HG03025 (cell line): ENCODE measurements at regions not wholly inside any gene's neighbourhood (a gene's known extent, or its start where the extent isn't known, plus 50 kb on each side); places are given as distances from the start of the nearest gene placed in this dataset.

ENCODE experiments used
- ATAC-seq: cut with Tn5 transposase; IDR thresholded peaks from one replicate; pipeline ENCODE4 v1.9.1; 2021; ENCODE audit warnings: mild to moderate bottlenecking, moderate library complexity; ENCODE audit not compliant: unreplicated experiment, low FRiP score

DNA sequence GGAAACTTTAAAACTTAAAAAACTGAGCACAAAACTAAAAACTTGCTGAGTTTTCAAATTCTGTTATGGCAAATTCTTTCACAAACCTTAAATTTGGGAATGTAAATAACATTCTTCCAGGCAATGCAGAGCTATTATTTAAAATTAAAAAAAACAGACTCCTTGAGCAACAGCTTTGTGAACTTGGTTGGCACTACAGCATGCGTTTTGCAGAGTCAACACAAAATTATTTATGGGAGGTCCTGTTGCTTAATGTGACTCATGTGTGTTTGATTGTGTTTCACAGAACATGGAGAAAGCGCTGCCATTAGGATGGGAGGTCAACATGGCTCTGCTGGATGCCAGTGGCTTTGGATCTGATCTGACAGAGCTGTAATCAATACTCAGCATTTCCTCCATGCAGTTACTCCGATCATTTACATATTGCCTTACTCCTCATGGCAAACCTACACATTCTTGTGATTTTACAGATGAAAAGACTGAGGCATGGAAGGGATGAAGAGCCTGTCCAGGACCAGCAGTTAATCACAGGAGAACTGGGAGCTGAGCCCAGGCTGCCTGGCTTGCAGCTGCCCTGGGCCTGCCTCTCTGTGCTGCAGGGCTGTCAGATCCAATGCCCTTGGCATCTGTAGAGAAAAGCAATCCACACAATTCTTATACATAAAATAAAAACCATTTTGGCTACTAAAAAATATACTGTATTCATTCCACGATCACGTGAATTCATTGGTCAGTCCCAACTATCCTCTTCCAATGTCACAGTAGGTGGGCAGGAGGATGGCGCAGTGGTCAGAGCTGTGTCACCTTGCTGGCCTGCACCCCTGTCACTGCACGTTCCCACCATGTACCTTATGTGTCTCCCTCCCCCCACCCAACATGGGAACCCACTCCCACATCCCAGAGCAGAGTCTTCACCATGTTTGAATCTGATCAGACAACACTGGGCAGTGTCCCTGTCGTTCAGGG lies 200.9 kb downstream of the CXCL12 start:
- ATAC-seq, result no peak

DNA sequence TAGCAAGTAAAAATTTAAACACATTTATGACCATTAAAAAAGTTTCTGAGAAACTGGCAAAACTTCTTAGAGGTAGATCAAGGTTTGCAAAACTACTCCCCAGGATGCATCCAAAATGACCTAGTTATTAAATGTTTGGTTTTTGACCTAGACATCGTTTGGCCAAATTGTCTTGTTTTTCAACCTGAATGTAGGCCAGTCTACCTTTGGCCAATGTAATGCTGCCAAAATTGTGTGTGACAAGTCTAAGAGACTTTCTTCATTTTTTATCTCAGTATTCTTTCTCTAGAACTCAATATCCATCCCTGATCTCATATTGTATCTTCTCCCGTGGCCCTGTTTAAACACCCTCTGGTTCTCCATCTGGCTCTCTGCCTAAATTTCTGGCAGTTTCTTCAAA lies 202.0 kb downstream of the CXCL12 start:
- ATAC-seq, result no peak

DNA sequence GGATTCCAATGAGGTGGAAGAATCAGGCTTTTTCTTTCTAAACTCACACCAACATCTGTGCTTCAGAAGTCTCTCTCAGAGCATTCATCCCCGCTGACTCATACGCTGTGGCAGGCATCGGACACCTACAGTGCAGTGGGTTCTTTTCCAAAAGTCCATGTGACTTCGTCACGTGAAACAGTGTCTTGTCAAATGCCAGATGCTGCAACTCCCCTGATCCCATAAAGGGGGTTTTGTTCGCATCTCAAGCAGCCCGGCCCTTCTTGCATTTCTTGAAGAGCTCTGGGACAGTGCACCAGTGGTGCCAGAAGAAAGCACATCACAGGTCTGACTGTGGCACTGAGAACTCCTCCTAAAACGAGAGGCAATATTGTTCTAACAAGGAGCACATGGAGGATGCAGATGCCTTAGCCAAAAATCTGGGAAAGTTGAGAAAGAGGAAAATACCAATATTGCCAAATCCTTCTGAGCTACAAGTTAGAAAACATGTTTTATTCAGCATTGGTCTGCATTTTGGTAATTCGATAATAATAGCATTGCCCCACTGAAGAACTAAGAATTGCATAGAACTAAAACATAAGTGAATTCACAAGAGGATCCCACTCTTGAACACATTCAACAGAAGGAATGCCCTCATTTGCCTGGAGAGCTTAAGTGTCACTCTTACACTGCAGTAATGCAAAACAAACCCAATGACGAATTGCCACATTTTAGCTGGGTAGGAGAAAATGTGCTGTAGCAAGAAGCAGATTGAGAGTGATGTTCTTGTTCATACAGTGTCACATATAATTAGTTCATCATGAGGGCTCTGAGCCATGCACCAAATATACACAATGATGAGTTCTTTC lies 204.4 kb downstream of the CXCL12 start:
- ATAC-seq, result no peak

DNA sequence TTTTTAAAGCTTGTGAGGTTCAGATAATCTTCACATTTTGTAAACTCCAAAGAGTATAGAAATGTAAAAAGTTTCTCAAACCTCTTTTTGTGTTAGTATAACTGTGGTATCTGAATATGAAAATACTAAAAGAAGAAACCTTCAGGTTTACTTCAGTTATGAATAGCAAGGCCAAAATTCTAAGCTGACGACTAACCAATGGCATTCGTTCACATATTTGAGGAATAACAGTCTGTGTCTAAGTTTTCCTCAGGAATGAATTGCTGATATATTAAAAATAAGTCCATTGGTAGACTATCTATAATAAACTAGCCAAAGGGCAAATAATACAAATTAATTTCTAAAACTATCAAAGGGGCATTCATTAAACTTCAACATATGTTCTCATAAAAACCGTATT lies 206.0 kb downstream of the CXCL12 start:
- ATAC-seq, result no peak

DNA sequence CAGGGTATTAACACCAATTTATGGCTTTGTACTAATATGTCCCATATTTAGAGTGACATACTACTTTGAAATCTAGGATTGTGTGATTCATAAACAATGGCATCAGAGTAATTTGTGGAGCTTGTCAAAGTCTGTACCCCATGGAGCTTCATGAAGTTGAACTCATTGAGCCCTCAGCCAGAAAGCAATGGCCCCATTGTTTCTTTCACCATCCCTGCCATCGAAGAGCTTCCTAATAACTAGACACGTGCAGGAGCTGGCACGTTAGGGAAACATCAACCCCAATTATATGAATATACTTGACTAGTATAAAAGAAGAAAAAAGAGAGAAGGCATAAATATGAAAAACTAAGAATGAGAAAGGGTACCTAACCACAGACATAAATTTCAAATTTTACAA lies 206.6 kb downstream of the CXCL12 start:
- ATAC-seq, result no peak

DNA sequence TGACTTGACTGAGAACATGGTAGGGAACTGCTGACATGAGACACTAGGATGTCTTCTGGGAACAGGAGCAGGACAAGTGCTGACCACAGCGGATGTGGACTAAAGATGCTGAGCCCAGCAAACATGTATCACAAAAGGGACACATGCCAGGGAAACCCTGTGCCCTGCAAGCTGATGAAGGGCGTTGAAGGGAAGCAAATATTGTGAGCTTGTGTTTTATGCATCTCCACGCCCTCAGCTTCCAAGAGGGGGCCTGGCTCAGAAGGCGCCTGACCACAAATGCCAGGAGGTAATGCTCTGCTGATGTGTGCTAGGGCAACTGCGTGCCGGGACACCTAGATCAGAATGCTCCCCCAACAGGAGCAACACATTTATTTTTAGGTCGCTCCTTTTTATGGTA lies 207.3 kb downstream of the CXCL12 start:
- ATAC-seq, result no peak

DNA sequence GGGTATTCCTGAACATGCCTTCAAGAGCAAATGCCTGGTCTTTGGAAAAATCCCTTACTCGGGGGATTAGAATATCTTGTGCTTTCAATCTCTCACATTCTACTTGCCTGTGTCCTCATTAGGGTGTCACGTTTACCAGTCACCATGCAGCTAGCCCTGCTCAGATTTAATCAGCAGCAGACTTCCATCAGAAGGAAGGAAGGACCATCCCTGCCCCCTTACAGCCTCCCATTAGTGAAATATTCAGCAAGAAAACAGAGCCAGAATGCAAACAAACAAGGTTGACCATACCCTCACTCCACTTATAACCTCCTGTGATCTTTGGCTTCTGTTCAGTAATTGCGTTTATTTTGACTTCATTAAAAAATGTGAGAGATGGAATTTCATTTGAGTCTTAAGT lies 208.6 kb downstream of the CXCL12 start:
- no peak for ATAC-seq

DNA sequence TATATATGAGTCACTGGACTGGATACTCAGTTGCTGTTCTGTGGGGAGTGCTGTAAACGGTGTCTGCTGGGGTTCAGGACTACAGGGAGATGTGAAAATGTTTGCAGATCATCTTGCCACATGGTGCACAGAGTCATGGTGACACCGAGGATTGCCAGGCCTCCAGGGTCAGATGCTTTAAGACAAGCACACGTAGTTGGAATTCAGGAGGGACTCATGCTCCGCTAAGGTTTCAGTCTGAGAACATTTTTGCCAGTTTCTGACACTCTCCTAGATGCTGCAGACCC lies 211.3 kb downstream of the CXCL12 start:
- ATAC-seq, result no peak

DNA sequence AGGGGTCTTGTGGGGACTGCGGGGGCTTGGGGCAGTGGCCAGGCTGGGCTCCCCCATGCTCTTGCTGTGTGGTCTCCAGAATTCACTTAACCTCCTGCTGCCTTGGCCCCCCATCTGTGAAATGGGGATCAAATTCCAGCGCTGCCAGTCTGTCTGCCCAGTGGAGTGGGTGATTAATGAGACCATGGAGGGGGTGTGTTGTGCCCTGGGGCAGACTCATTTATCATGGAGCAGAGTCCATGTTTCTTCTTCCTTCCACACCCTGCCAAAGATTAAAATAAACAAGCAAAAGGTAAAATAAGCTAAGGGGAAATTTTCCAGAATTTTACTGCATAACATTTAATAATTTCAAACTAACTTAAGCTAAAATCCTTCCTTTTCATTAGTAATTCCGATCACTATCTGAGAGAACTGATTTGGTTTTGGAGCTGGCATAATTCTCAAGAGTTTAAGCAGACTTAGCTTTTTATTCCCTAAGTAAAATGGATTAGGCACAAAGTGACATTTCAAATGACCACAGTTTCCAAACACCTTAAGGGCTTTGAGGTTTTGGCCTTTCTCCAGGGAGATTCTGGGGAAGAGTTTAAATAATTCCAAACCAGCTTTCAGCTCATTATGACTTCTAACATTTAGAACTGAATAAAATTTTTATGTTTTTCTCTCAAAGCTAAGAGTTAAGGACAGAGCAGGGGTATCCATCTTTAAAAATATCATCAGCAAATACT lies 211.9 kb downstream of the CXCL12 start:
- ATAC-seq, result no peak

DNA sequence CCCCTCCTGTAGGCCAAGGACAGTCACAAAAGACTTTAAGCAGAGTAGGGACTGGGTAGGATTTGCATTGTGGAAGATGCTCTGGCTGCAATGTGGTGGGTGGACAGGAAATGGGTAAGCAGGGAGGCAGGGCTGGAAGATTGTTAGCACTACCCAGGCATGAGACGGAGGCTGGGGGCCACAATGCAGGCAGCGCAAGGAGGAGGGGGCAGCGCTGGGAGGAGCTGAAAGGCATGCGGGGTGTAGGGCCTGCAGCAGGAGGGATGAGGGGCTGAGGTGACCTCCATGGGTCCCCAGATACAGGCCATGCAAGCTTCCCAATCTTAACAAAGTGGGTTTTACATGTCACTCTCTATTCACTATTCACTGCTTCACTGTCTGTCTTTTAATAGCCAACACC lies 213.1 kb downstream of the CXCL12 start:
- ATAC-seq, result no peak

DNA sequence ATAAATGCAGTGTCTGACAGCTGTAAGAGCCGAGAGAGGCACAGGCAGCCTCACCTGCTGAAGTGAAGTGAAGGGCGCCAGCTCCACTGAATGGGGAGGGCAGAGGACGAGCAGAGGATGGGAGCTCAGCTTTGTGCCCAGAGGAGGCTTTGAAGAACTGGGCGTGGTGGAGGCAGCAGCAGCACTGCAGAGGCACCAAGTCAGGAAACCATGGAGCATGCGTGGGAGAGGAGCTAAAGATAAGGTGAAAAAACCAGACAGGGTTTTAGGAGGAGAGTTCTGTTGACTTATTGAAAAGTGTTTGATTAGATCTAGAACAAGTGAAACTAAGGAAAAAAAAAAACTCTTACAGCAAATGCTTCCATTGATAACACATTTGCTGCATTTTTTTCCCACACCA lies 216.4 kb downstream of the CXCL12 start:
- no peak for ATAC-seq

DNA sequence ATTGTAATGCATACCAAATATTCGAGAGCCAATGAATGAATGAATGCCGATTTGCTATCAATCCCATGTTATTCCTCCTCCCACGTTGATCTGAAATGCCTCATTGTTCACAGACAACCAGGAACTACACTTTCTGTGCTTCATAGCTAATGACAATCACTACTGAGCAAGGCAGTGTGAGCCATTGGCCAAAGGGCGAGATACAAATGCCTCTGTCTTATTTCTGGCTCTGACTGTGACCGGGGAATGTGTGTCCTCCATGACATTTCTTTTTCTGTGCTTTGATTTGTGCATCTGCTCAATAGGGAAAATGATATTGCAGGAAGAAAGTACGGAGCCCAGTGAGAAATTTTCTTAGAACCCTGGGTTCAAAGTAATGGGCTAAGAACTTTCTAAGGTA lies 217.1 kb downstream of the CXCL12 start:
- no peak for ATAC-seq

DNA sequence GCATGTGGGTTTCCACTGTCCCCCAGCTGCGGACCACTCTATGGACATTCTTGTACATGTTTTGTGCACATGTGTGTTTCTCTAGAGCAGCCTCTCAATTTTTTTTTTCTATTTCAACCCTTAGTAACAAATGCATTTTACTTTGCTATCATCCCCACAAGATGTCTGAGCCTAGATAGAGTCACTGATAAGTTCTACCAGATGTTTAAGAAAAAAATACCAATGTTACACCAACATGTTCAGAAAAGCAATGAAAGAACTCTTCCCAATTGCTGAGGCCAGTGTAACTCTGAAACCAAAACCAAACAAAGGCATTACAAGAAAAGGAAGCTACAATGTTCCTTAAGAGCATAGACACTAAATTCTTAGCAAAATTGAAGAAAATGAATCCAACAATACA lies 218.5 kb downstream of the CXCL12 start:
- no peak for ATAC-seq

DNA sequence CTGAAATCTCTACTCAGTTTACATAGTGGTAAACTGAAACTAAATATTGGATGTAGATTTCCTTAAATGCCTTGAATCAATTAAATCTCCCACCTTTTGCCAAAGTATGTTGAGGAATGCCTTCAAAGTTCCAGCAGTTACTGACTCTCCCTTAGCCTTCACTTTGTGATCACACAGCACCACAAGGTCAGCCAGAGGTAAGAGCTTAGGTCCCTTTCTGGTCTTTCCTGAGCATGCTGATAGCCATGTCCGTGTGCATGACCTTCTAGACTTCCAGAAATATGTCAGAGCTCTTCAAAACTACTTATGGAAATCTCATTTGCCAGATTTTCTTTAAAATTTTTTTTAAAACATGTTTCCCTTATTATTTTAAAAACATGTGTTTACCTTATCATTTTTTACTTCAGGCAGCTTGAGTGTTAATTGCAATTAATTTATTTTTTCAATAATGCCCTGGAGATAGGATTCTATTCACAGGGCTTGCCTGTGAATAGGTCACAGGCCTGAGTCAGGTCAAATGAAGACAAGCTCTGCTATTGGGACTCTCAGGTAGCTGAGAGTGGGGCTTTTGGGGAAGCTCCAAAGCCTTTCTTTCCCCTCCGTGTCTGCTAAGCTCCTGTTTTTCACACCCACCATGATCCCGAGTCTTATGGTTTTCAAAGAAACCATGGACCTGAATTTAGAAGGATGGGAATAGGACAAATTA lies 220.5 kb downstream of the CXCL12 start:
- no peak for ATAC-seq

DNA sequence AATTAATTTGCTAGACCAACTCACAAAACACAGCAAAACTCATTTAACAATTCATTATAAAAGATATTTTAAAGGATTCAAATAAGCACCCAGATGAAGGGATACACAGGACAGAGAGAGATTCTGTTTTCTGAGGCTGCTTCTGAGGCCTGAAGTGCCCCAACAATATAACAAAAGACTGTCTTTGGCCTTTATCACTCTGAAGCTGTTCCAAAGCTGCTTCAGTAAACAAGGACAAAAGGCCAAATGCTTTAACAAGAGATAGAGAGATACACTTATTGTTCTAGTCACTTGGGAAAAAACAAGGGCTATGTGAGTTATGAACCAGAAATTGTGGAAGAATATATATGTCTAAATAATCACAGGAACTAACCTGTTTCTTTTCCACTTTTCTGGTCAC lies 223.7 kb downstream of the CXCL12 start:
- no peak for ATAC-seq

DNA sequence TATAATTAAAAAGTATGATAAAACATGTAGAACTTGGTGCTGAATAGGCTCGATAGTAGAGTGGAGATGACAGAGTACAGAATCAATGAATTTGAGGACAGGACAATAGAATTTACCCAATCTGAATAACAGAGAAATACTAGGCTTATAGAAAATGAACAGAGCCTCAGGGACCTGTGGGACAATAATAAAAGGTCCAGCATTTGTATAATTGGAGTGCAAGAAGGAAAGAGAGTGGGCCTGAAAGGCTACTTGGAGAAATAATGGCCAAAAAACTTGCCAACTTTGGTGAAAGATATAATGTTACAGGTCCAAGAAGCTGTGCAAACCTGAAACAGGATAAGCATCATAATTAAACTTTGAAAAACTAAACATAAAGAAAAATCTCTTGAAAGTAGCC lies 227.3 kb downstream of the CXCL12 start:
- ATAC-seq, result no peak

DNA sequence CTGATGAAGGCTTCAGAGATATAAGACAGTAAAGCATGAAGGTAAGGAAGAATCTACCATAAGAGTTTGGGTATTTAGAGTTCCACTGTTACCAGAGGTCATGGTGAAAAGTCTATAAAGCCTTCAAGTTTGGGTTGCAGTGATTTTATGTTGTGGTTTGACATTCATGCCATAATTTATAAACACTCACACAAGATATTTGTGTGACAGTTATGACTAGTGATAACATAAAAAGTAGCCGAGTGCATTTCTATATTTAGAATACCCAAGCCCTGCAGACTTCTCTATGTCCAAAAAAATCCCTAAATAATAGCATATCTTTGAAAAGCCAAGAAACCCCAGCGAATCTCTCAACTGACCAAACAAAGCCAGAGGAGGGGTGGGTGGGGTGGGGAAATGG lies 229.9 kb downstream of the CXCL12 start:
- ATAC-seq, result no peak

DNA sequence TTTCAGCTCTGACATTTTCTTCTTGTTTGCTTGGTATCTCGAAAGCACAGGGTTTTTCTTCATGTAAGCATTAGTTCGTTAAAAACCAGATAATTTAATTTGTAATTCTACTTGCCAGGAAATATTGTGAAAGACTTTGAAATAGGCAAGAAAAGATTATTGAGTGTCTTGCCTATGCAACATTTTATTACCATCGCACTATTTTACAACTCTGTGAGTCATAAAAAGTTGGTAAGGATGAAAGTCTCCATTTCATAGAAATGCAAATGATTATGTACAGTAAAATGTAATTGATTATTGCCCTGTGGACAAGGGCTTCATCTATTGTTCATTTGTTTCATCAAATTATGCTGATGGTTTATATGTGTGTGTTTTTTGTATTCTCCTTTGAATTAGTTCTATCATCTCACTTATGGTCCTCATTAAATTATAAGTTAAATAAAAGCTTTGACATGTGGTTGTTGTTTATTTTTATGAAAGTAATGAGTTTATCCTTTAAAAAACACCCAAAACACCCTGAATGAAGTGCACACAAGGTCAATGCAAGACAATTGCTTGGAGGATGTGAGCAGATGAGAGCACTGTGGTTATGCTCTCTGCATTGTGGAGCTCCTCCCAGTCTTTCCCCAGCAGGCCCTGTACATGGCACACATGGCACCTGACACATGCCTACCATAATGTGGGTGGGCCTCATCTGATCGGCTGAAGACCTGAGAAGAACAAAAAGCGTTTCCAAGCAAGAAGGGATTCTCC lies 230.8 kb downstream of the CXCL12 start:
- ATAC-seq, result no peak

DNA sequence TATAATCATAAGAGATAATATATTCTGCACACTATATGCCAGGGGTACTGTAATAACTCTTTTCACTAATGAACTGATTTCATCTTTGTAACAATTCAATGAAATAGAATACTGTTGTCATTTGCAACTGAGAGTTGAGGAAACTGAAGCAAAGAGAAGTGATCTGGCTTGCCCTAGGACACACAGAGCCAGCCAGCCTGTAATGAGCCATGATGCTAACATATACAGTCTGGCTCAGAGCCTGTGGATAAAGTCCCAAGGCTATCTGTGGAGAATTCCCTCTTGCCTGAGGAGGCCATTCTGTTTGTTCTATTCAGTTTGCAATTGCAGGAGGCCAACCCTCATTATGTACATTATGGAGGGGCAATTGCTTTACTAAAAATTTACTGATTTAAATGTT lies 241.3 kb downstream of the CXCL12 start:
- no peak for ATAC-seq
